ENCODE measurements at regions not wholly inside any gene's neighbourhood (a gene's known extent, or its start where the extent isn't known, plus 50 kb on each side); places are given as distances from the start of the nearest gene placed in this dataset.

DNA sequence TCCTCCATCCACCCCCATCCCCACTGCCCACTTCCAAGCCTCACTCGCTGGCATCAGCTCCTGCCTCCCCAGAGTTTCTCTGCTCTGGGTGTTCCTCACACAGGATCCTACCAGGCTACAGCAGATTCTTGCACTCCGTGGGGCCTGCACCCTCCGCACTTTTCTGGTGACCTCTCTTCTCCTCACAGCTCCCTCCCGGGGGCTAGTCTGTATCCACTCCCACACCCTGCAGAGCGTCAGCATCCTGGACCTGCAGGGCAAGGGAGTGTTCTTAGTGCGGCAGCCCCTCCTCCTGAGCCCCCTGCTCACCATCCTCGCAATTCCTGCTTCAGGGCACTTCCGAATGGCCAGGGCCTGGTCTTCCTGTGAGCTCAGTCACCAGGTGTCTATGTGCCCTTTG, 224.2 kb downstream of the DLL1 start:
- no peak for DNase-seq (ENCODE audit: low spot score)

GRCh38 chr6:170063851-170064602, 226.9 kb downstream of the DLL1 start:
- DNase-seq (ENCODE audit: low spot score), result peak; percentile 51

GRCh38 chr6:170063431-170063830, 227.4 kb downstream of the DLL1 start:
- peak; percentile 75 for DNase-seq (ENCODE audit: low spot score)

GRCh38 chr6:170062915-170063241, 228.0 kb downstream of the DLL1 start:
- DNase-seq (ENCODE audit: low spot score), result no peak

GRCh38 chr6:170062209-170062914, 228.5 kb downstream of the DLL1 start:
- peak; percentile 74 for DNase-seq (ENCODE audit: low spot score)

GRCh38 chr6:170058878-170059485, 231.9 kb downstream of the DLL1 start:
- peak; percentile 84 for DNase-seq (ENCODE audit: low spot score)

DNA sequence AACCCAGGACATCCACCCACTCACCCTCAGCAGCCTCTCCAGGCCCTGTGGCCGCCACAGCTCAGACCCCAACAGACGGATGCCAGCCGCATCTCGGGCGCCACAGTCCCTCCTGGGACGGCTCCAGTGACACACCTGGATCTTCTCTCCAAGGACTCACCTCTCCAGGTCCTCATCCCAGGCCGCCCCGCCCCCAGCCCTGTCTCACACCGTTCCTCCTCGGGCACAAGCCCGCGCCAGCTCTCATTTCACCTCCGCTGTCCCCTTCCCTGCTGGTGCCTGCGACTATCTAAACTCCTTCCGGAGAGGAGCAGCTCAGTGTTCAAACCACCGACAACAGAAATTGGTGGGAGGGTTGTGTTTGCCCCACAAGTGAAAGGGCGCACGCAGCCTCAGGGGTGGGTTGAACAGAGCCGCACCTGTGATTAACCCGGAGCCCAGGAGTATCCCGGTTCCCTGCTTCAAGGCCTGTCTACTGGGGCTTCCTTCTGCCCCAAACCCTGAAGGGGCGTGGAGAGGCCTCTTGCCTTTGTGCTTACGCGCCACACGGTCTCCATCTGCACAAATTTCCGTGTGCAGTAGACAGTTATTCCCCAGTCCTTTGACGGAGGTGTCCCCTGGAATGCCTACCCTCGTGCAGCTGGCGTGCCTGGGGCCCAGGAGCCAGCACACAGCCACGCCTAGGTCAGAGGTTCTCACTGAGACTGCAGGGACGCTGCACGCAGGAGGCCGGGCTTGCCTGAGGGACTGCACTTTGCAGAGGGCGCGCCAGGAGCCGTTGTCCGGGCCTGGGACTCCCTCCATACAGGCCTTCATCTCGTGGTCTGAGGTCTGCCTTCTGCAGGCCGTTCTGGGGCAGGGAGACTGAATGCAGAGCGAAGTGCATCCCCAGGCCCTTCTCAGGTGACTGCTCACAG, 232.7 kb downstream of the DLL1 start:
- DNase-seq (ENCODE audit: low spot score), result peak; percentile 83

GRCh38 chr6:170057034-170057734, 233.7 kb downstream of the DLL1 start:
- DNase-seq (ENCODE audit: low spot score), result peak; percentile 73

- DNase-seq (ENCODE audit: low spot score), result peak; percentile 47
Measured at GRCh38 chr6:170056278-170056711, 234.6 kb downstream of the DLL1 start.

DNA sequence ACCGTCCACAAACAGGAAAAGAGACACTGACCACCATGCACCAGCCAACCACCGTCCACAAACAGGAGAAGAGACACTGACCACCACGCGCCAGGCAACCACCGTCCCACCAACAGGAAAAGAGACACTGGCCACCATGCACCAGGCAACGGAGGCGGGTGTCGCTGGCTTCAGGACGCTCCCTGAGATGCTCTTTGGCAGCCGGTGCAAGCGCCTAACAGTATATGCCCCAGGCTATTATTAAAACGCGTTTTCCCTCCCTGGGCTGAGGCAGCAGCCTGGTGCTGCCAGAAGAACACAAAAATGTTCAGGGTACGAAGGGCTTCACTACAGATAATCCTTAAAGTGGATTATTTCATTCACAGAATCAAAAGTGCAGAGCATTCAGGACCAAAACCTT, 235.1 kb downstream of the DLL1 start:
- DNase-seq (ENCODE audit: low spot score), result peak; percentile 60

- DNase-seq (ENCODE audit: low spot score), result peak; percentile 67
Measured at GRCh38 chr6:170053966-170054661, 236.8 kb downstream of the DLL1 start.

DNA sequence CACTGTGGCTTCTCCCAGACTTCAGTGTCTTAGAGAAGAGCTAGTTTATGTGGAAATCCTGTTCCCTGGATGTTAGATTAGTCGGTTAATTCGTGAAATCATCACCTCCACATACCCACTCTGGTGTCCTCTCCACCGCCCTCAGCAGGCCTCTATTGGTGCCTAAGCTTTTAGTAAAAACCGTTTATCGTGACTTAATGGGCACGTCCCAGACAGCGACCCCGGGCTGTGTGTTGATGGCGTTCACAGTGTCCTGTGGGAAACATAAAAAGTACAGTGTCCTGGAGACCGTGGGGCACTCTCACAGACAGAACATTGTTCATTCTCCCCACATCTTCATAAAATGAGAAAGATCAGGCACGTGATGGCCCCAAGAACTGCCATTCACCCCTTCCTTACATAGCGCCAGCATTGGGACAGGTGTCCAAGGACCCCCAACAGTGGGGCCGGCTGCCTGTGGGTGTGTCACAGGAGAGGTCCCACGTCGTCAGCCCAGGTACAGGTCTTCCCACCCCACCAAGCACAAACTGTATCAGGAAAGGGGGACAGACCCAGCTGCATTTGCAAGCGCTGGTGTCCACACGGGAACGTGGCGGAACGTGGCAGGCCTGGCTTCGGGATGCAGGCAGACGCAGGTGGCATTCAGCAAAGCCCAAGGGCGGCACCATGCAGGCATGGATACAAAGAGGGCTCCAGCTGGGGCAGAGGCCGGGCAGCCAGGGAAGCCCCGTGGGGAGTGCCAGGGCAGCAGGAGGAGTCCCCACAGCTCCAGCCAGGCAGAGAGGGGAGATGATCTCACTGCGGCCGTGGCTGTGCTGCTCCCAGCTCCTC, 237.7 kb downstream of the DLL1 start:
- DNase-seq (ENCODE audit: low spot score), result peak; percentile 88

GRCh38 chr6:170051229-170052172, 239.4 kb downstream of the DLL1 start:
- peak; percentile 73 for DNase-seq (ENCODE audit: low spot score)

GRCh38 chr6:170050591-170051041, 240.3 kb downstream of the DLL1 start:
- DNase-seq (ENCODE audit: low spot score), result peak; percentile 76

GRCh38 chr6:170049641-170050561, 241.0 kb downstream of the DLL1 start:
- DNase-seq (ENCODE audit: low spot score), result peak; percentile 89

DNA sequence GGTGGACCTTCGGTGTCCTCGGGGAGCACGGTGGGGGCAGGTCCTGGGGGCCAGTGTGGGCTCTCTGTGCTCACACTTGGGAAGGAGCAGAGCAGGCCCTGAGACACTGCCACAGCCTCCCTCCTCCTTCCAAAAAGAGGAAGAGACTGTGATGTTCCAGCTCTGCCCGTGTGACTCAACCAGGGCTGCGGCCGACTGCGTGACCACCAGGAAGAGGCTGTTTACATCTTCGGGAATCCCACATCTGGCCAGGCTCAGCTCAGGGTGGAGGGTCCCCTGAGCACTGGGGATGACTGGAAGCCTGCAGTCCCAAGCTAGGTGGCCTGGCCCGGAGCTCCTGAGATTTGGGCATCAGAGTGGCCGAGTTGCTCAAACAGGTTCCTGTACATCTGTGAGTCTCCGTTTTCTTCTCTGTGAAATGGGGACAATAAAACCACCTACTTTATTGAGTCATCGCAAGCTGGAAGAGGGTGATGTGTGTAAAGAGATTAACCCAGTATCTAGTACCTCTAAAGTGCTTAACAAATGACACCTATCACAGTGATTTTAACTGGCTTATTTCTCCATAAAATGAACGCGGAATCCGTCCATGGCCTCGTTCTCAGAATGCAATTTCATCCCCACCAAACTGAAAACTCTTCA, 242.1 kb downstream of the DLL1 start:
- peak; percentile 89 for DNase-seq (ENCODE audit: low spot score)
